NCI-H2196 treated with DMSO at 0.1 percent for 48 hours (cell line): ENCODE measurements at regions not wholly inside any gene's neighbourhood (a gene's known extent, or its start where the extent isn't known, plus 50 kb on each side); places are given as distances from the start of the nearest gene placed in this dataset.
A peak's percentile ranks its signal among the peaks of the same experiment; 100 is the strongest.
"Not testable (repeated sequence)": the region's sequence is repeated elsewhere in the genome, so short reads cannot be mapped to it uniquely, and the experiment has no call there.

Experiments used
- DNase-seq: peaks from one replicate; lab custom pipeline; 2025; ENCODE audit not compliant: unreplicated experiment; lab: John Stamatoyannopoulos, UW

DNA sequence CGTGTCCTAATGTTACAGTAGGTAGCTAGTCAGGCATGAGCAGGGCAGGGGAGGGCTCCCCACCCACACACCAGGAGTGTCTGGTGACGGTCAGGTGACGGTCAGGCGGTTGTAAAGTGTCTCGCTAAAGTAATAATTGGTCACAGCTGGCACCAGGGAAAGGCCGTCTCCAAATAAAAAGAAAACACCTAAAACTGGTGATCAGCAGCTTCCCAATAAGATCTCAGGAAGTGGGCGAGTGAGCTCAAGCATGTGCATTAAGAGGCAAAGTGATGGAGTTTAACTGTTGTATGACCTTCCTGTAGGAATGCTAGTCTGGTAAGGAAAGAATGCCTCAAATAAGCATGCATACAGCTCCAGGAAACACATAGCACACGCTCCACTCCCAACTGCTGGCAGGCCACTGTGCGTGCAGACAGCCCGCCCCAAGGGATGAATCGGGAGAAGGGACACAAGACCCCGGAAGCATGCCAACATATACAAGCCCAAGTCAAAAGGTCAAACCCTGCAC, 177.1 kb downstream of the RNF144A start:
- no peak for DNase-seq

DNA sequence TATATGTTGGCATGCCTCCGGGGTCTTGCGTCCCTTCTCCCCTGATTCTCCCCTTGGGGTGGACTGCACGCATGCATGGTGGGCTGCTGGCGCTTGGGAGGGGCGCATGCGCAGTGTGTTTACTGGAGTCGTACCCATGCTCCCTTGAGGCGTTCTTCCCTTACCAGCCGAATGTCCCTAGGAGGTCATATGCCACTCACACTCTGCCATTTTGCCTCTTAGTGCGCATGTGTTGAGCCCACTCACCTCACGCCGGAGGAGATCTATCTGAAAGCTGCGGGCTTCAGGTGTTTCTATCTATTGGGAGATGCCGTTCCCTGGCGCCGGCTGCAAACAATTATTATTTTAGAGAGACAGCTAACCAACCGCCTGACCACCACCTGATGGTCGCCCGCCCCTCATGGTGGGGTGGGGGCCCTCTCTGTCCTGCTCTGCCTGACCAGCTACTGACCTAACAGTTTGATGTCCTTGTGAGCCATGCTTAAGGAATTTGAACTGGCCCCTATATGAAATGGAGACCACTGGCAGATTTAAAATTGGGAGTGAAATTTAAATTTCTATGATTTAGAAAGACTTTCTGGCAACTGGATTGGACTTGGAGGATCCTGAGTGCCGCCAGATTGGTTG, 179.6 kb downstream of the RNF144A start:
- no peak for DNase-seq

DNA sequence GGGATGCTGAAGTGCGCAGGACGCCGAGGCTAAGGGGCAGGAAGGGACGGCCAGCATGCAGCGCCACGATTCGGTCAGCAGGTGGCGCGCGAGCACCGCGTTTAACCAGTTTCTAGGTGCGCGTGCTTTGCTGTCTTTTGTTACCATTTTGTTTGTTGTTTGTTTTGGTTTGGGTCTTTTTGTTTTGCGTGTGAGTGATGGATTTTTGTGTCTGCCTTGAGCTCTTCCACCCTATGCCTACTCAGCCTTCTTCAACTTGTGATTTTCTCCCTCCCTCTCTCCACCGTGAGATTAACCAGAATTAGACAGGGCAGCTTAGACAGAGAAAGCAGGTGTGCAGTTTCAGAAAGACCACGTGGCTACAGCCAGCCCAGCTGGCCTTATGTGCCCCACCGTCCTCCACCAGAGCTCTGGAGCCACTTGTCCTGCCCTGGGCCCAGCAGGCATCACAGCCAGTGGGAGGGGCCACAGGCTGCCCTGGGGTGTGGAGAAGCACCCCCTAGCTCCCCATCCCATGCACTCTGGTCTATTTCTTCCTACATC, 180.2 kb downstream of the RNF144A start:
- DNase-seq: peak; percentile 69

- DNase-seq: no peak
Measured at GRCh38 chr2:7098816-7099215, 181.6 kb downstream of the RNF144A start.

DNA sequence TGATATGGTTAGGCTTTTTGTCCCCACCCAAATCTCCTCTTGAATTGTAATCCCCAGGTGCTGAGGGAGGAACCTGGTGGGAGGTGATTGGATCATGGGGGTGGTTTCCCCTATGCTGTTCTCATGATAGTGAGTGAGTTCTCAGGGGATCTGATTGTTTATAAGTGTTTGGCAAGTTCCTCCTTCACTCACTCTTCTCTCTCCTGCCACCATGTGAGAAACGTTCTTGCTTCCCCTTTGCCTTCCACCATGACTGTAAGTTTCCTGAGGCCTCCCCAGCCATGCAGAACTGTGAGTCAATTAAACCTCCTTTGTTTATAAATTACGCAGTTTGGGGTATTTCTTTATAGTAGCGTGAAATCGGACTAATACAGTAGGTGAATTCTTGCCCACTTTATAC, 182.5 kb downstream of the RNF144A start:
- DNase-seq: not testable (repeated sequence)

- no peak for DNase-seq
Measured at GRCh38 chr2:7102826-7103225, 185.6 kb downstream of the RNF144A start.

DNA sequence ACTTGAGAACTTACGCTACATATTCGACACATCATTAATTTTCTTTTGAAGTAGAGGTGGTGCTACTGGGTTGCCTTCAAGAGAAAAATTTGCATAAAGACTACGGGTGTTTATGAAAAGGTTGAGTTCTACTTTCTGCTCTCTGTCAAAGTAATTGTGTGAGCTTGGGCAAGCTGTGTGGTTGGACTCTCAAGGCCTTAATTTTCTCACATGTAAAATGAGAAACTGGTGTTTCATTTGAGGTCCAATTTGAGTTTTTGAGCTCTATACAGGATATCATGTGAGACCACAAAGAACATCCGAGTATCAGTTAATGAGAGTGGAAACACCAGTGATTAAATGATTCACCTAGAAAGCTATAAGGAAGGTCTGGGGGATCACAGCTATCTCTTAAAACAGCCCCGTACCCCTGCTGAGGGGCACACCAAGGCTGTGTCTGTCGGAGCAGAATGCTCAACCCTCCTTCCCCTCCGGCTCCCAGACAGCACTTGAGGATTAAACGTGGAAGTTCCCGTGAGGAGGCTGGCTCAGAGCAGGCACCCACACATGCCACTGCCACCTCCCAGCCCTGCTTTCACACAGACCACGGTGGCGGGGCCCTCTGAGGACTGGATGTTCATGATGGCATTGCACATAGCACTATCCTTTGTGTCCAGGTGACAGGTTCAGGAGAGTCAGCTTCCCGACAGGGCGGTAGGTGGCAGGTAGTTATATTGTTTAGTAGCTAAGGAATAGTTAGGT, 191.8 kb downstream of the RNF144A start:
- DNase-seq: no peak

DNA sequence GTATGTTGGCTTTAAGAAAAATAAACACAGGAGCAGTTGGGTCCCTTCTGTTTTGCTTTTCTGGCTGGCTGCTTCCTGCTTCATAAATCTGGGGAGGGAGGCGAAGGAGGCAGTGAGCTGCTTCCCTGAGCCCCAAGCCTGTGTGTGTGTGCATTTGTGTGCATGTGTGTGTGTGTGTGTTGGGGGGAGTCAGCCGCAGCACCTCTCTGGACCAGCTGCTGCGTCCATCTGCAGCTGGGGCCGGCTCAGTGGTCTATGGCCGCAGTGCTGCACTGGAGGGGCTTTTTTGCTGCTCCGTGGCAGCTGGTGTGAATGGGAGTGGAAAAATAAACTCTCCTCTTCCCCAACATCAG, 192.3 kb downstream of the RNF144A start:
- DNase-seq: no peak

DNA sequence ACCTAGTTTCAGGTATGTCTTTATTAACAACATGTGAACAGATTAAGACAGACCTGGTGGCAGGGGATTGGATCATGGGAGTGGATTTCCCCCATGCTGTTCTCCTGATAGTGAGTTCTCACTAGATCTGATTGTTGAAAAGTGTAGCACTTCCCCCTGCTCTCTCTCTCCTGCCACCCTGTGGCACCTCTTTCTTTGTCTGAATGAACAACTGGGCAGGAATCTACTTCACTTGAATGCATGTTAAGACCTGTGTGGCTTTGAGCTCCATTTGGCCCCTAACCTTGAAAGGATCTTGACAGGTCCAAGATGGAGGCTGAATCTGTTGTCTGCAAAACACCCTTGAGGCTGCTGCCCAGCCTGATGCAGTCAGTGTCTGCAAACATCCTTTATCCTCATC, 194.4 kb downstream of the RNF144A start:
- no peak for DNase-seq

- no peak for DNase-seq
Measured at GRCh38 chr2:7115364-7115763, 198.2 kb downstream of the RNF144A start.

DNA sequence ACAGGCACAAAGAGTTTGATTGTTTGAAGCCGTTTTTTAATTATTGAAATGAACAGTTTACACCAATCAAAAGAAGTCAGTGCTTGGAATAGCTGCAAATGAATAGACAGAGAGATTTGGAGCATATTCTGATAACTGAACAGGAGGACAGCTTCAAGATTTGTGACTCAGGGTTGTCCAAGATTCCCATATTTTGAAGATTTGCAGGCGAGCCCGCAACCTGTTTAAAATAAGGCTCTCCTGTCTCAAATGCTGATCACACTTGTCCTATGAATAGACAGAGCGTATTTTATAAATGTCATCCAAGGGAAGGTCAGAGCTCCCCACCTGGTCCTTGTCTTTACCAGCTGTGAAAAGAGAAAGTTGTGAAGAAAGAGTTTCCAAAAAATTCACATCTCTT, 198.7 kb downstream of the RNF144A start:
- no peak for DNase-seq

DNA sequence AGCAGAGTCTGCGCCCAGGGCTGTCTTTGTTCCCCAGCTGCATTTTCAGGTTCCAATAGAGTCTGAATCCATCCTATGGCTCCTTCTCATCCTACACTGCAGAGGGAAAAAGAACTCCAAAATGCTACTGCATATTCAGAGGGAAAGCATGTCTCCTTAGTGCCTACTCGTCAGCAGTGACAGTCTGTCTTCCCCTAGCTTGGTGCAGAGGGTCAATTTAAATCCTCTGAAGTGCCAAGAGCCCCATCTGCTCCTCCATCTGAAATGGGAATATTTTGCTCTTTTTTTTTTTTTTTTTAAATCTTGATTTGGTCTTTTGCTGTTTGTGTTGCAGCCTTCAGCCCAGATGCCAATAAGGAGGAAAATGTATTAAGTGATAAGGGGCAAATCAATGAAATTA, 199.3 kb downstream of the RNF144A start:
- no peak for DNase-seq

GRCh38 chr2:7117076-7117475, 199.9 kb downstream of the RNF144A start:
- no peak for DNase-seq

GRCh38 chr2:7118606-7119131, 201.5 kb downstream of the RNF144A start:
- no peak for DNase-seq

DNA sequence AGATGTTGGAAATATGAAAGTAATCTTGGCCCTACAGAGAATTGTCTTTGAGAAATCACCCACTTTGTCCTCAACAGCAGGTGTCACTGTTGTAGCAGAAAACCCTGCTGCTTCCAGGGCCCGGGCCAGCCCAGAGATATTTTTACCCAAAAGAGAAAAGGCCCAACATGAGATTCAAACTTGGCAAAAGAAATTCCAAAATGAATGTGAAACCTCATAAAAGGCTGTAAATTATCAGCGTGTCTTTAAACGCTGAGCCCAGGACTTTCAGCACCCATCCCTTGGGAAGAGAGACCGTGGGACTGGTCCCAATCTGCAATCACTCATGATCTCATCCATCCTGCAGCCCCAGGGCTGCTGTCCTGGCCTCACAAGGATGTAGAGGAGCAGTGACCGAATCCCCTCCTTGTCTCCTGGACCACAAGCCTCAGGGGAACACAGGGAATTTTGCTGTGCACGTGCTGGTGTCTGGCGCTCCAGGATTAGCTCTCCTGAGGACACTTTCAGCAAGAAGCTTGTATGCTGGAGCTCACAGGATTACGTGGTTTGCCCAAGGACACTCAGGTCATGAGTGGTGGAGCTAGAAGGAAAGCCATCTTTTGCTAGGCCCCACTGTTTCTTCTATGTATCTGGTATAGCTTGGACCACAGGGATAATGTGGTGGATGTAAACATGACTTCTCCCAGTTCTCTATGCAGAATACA, 202.1 kb downstream of the RNF144A start:
- no peak for DNase-seq

- no peak for DNase-seq
Measured at GRCh38 chr2:7121851-7122250, 204.6 kb downstream of the RNF144A start.

GRCh38 chr2:7127156-7127555, 209.9 kb downstream of the RNF144A start:
- no peak for DNase-seq

GRCh38 chr2:7127687-7128086, 210.5 kb downstream of the RNF144A start:
- DNase-seq: no peak

GRCh38 chr2:7131261-7131660, 214.0 kb downstream of the RNF144A start:
- no peak for DNase-seq

DNA sequence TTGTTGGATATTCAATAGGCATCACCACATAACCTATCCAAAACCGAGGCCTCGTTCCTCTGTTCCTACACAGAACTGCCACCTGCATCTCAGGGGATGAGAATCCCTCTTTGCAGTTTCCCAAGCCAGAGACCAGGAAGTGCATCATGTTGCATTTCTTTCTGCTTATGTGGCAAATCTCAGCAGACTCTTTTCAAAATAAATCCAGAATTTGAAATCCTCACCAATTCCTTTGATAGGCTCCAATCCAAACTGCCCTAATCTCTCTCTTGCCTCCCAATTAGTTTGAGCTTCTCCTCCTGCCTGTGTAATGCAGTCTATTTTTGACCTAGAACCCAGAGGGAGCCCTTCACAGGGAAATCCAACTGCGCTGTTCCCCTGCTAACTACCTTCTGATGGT, 215.5 kb downstream of the RNF144A start:
- DNase-seq: no peak

- no peak for DNase-seq
Measured at GRCh38 chr2:7133521-7133920, 216.3 kb downstream of the RNF144A start.

- DNase-seq: no peak
Measured at GRCh38 chr2:7140306-7140705, 223.1 kb downstream of the RNF144A start.
